ENCODE measurements at regions not wholly inside any gene's neighbourhood (a gene's known extent, or its start where the extent isn't known, plus 50 kb on each side); places are given as distances from the start of the nearest gene placed in this dataset.

DNA sequence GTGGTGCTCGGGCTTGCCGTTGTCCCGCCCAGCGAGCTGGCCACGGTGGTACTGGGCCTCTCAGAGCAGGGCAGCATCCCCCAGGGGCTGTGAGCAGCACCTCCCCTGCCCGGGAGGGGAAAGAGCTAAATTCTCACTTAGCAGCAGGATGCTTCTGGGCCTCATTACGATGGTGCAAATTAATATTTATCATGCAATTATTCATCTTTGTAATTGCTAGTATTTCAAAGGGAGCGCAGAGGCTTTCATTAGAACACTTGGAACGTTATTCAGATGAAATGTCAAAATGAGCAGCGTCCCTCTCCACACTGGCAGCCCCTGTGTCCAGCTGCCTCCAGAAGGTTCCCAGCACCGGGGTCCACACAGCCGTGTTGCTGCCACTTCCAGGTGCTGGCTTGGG lies 95.9 kb upstream of the PRR5 start:
- TF ChIP-seq POLR2A (IDR thresholded peaks at IDR 0.05), result no peak
- no peak for TF ChIP-seq CTCF (IDR thresholded peaks at IDR 0.05)

All from testis (tissue), 2 donors.